Adipose tissue (tissue), 3 donors: ENCODE measurements at regions not wholly inside any gene's neighbourhood (a gene's known extent, or its start where the extent isn't known, plus 50 kb on each side); places are given as distances from the start of the nearest gene placed in this dataset.

Source experiments
- H3K27ac ChIP-seq: one replicate; pipeline ENCODE4 v1.5.1; 2013; ENCODE audit warnings: low read depth, low read length
- WGBS, 3 donors: extraction: QIAGEN DNeasy Blood & Tissue Kit; methylation state at CpG; one replicate each; pipeline ENCODE4 v1.1.7; 2013; 5-methylcytosine and 5-hydroxymethylcytosine counted together
- donor health status: healthy with polysubstance abuse.
- donor health status: Bipolar disorder and iron deficiency.
- donor health status: healthy.

GRCh38 chr10:44193567-44194220 lies 191.2 kb downstream of the CXCL12 start:
- H3K27ac ChIP-seq: no peak overlapping the region
- WGBS, 3 donors: 92 to 95% (median 95%) methylated on average over 5 of the region's 5 CpGs

- no peak overlapping the region for H3K27ac ChIP-seq
- 80 to 92% (median 81%) methylated on average over 3 of the region's 3 CpGs for WGBS, 3 donors
These were observed 191.7 kb downstream of the CXCL12 start for GRCh38 chr10:44193166-44193565.

- 84 to 94% (median 91%) methylated on average over 6 of the region's 6 CpGs for WGBS, 3 donors
- no peak overlapping the region for H3K27ac ChIP-seq
These were observed 192.5 kb downstream of the CXCL12 start for GRCh38 chr10:44192435-44192834.

- H3K27ac ChIP-seq: no peak overlapping the region
These were observed 194.4 kb downstream of the CXCL12 start for GRCh38 chr10:44190541-44190940.

GRCh38 chr10:44186821-44187220 lies 198.1 kb downstream of the CXCL12 start:
- WGBS, 3 donors: 80 to 100% (median 91%) methylated on average over 1 of the region's 1 CpG
- no peak overlapping the region for H3K27ac ChIP-seq

GRCh38 chr10:44186150-44186549 lies 198.7 kb downstream of the CXCL12 start:
- no peak overlapping the region for H3K27ac ChIP-seq
- WGBS, 3 donors: 25 to 73% (median 39%) methylated on average over 2 of the region's 2 CpGs

GRCh38 chr10:44185315-44185666 lies 199.6 kb downstream of the CXCL12 start:
- no peak overlapping the region for H3K27ac ChIP-seq
- 75 to 82% (median 80%) methylated on average over 6 of the region's 6 CpGs for WGBS, 3 donors

- H3K27ac ChIP-seq: no peak overlapping the region
- 92 to 97% (median 94%) methylated on average over 7 of the region's 7 CpGs for WGBS, 3 donors
These were observed 200.1 kb downstream of the CXCL12 start for GRCh38 chr10:44184633-44185314.

GRCh38 chr10:44183667-44184632 lies 200.9 kb downstream of the CXCL12 start:
- WGBS, 3 donors: 84 to 86% (median 86%) methylated on average over 8 of the region's 8 CpGs
- no peak overlapping the region for H3K27ac ChIP-seq

GRCh38 chr10:44182909-44183308 lies 202.0 kb downstream of the CXCL12 start:
- 74 to 81% (median 76%) methylated on average over 2 of the region's 2 CpGs for WGBS, 3 donors
- no peak overlapping the region for H3K27ac ChIP-seq

GRCh38 chr10:44180321-44181168 lies 204.4 kb downstream of the CXCL12 start:
- 70 to 83% (median 76%) methylated on average over 10 of the region's 10 CpGs for WGBS, 3 donors
- H3K27ac ChIP-seq: no peak overlapping the region

GRCh38 chr10:44178856-44179255 lies 206.0 kb downstream of the CXCL12 start:
- no peak overlapping the region for H3K27ac ChIP-seq
- WGBS, 3 donors: 93 to 94% (median 93%) methylated on average over 3 of the region's 3 CpGs

GRCh38 chr10:44178281-44178680 lies 206.6 kb downstream of the CXCL12 start:
- no peak overlapping the region for H3K27ac ChIP-seq
- WGBS, 3 donors: 85 to 89% (median 86%) methylated on average over 3 of the region's 3 CpGs

- WGBS, 3 donors: 84 to 97% (median 94%) methylated on average over 7 of the region's 7 CpGs
These were observed 207.3 kb downstream of the CXCL12 start for GRCh38 chr10:44177610-44178009.

GRCh38 chr10:44176311-44176710 lies 208.6 kb downstream of the CXCL12 start:
- H3K27ac ChIP-seq: no peak overlapping the region
- WGBS, 3 donors: 58 to 70% (median 63%) methylated on average over 3 of the region's 3 CpGs

More at GRCh38 chr10:44177610-44178009, 207.3 kb downstream of the CXCL12 start:
- no peak overlapping the region for H3K27ac ChIP-seq

- WGBS, 3 donors: 72 to 87% (median 78%) methylated on average over 4 of the region's 4 CpGs
- H3K27ac ChIP-seq: no peak overlapping the region
These were observed 211.3 kb downstream of the CXCL12 start for GRCh38 chr10:44173608-44173894.

GRCh38 chr10:44172883-44173607 lies 211.9 kb downstream of the CXCL12 start:
- 62 to 88% (median 63%) methylated on average over 3 of the region's 3 CpGs for WGBS, 3 donors
- no peak overlapping the region for H3K27ac ChIP-seq

GRCh38 chr10:44171765-44172164 lies 213.1 kb downstream of the CXCL12 start:
- no peak overlapping the region for H3K27ac ChIP-seq
- WGBS, 3 donors: 88 to 98% (median 97%) methylated on average over 4 of the region's 4 CpGs
